ENCODE measurements at regions not wholly inside any gene's neighbourhood (a gene's known extent, or its start where the extent isn't known, plus 50 kb on each side); places are given as distances from the start of the nearest gene placed in this dataset.

- H3K9me3 ChIP-seq: no peaks in the 10 kb centered on the region
- TF ChIP-seq POLR2A (IDR thresholded peaks at IDR 0.05) (no peak), POLR2AphosphoS5 (IDR thresholded peaks at IDR 0.05; ENCODE audit: insufficient read depth in 1 of 2, low read depth in 1 of 2) (no peak), CTCF (IDR thresholded peaks at IDR 0.05) (no peak)
- H3K36me3 ChIP-seq: no peaks in the 10 kb centered on the region
- H3K4me3 ChIP-seq: no peak overlapping the region
- H3K27me3 ChIP-seq: no peaks in the 10 kb centered on the region
- DNase-seq (ENCODE audit: extremely low spot score in 2 of 2): no peak
- no peaks in the 10 kb centered on the region for H3K4me1 ChIP-seq
- no peak overlapping the region for H3K27ac ChIP-seq
- intact Hi-C loops (cut with DNase I): no loop called here
Measured at GRCh38 chr1:213921311-213921710, 66.5 kb upstream of the PROX1 start.

GRCh38 chr1:213921712-213922111 lies 66.1 kb upstream of the PROX1 start:
- H3K4me3 ChIP-seq: no peak overlapping the region
- H3K36me3 ChIP-seq: no peaks in the 10 kb centered on the region
- no peaks in the 10 kb centered on the region for H3K4me1 ChIP-seq
- no peak for DNase-seq (ENCODE audit: extremely low spot score in 2 of 2)
- H3K27ac ChIP-seq: no peak overlapping the region
- no peak for TF ChIP-seq POLR2A (IDR thresholded peaks at IDR 0.05)
- intact Hi-C loops (cut with DNase I): no loop called here
- H3K27me3 ChIP-seq: no peaks in the 10 kb centered on the region
- H3K9me3 ChIP-seq: no peaks in the 10 kb centered on the region

GRCh38 chr1:213925531-213926182 lies 62.1 kb upstream of the PROX1 start:
- H3K4me1 ChIP-seq: no peaks in the 10 kb centered on the region
- DNase-seq (ENCODE audit: extremely low spot score in 2 of 2): no peak
- no peaks in the 10 kb centered on the region for H3K9me3 ChIP-seq
- no peak for TF ChIP-seq POLR2A (IDR thresholded peaks at IDR 0.05)
- no peak for TF ChIP-seq CTCF (IDR thresholded peaks at IDR 0.05)
- TF ChIP-seq POLR2AphosphoS5 (IDR thresholded peaks at IDR 0.05; ENCODE audit: insufficient read depth in 1 of 2, low read depth in 1 of 2): no peak
- H3K4me3 ChIP-seq: no peak overlapping the region
- no peaks in the 10 kb centered on the region for H3K27me3 ChIP-seq
- no peaks in the 10 kb centered on the region for H3K36me3 ChIP-seq
- H3K27ac ChIP-seq: no peak overlapping the region
- intact Hi-C loops (cut with DNase I): no loop called here

- intact Hi-C loops (cut with DNase I): no loop called here
- Histone ChIP-seq H3K4me3 (no peak overlapping the region), H3K36me3 (no peaks in the 10 kb centered on the region), H3K27me3 (no peaks in the 10 kb centered on the region), H3K9me3 (no peaks in the 10 kb centered on the region), H3K4me1 (no peaks in the 10 kb centered on the region), H3K27ac (no peak overlapping the region)
- DNase-seq (ENCODE audit: extremely low spot score in 2 of 2): no peak
- TF ChIP-seq POLR2AphosphoS5 (IDR thresholded peaks at IDR 0.05; ENCODE audit: insufficient read depth in 1 of 2, low read depth in 1 of 2) (no peak), POLR2A (IDR thresholded peaks at IDR 0.05) (no peak), CTCF (IDR thresholded peaks at IDR 0.05) (no peak)
Measured at GRCh38 chr1:213927846-213928245, 59.9 kb upstream of the PROX1 start.

GRCh38 chr1:213929398-213929797 lies 58.4 kb upstream of the PROX1 start:
- H3K27me3 ChIP-seq: no peaks in the 10 kb centered on the region
- H3K9me3 ChIP-seq: no peaks in the 10 kb centered on the region
- TF ChIP-seq POLR2A (IDR thresholded peaks at IDR 0.05) (no peak), CTCF (IDR thresholded peaks at IDR 0.05) (no peak), POLR2AphosphoS5 (IDR thresholded peaks at IDR 0.05; ENCODE audit: insufficient read depth in 1 of 2, low read depth in 1 of 2) (no peak)
- no peaks in the 10 kb centered on the region for H3K4me1 ChIP-seq
- intact Hi-C loops (cut with DNase I): no loop called here
- H3K4me3 ChIP-seq: no peak overlapping the region
- DNase-seq (ENCODE audit: extremely low spot score in 2 of 2): no peak
- H3K36me3 ChIP-seq: no peaks in the 10 kb centered on the region
- H3K27ac ChIP-seq: no peak overlapping the region
